Activated T-helper 17 cell treated with anti-CD3 and anti-CD28 coated beads, Interleukin-2, amount 50 U/mL, for 72 hours (primary cell): ENCODE measurements at regions not wholly inside any gene's neighbourhood (a gene's known extent, or its start where the extent isn't known, plus 50 kb on each side); places are given as distances from the start of the nearest gene placed in this dataset.
A peak's percentile ranks its signal among the peaks of the same experiment; 100 is the strongest.

Source experiments
- ATAC-seq: fragments of 150-1000 bp; cut with Tn5 transposase; replicated peaks from 2 replicates; pipeline ENCODE4 v1.10.0; 2021; ENCODE audit warnings: mild to moderate bottlenecking, moderate library complexity
- H3K27ac Mint-ChIP-seq: one replicate; pipeline ENCODE4 v1.8.0; 2022; ENCODE audit warnings: mixed read lengths
- H3K27me3 Mint-ChIP-seq: one replicate; pipeline ENCODE4 v1.8.0; 2022; ENCODE audit warnings: mixed read lengths
- H3K36me3 Mint-ChIP-seq: one replicate; pipeline ENCODE4 v1.8.0; 2022; ENCODE audit warnings: low read depth, mild to moderate bottlenecking, mixed read lengths
- H3K4me1 Mint-ChIP-seq: one replicate; pipeline ENCODE4 v1.8.0; 2022; ENCODE audit warnings: mixed read lengths
- H3K4me3 Mint-ChIP-seq: one replicate; pipeline ENCODE4 v1.8.0; 2022; ENCODE audit warnings: mild to moderate bottlenecking, mixed read lengths
- H3K9me3 Mint-ChIP-seq: one replicate; pipeline ENCODE4 v1.8.0; 2022; ENCODE audit warnings: mixed read lengths

DNA sequence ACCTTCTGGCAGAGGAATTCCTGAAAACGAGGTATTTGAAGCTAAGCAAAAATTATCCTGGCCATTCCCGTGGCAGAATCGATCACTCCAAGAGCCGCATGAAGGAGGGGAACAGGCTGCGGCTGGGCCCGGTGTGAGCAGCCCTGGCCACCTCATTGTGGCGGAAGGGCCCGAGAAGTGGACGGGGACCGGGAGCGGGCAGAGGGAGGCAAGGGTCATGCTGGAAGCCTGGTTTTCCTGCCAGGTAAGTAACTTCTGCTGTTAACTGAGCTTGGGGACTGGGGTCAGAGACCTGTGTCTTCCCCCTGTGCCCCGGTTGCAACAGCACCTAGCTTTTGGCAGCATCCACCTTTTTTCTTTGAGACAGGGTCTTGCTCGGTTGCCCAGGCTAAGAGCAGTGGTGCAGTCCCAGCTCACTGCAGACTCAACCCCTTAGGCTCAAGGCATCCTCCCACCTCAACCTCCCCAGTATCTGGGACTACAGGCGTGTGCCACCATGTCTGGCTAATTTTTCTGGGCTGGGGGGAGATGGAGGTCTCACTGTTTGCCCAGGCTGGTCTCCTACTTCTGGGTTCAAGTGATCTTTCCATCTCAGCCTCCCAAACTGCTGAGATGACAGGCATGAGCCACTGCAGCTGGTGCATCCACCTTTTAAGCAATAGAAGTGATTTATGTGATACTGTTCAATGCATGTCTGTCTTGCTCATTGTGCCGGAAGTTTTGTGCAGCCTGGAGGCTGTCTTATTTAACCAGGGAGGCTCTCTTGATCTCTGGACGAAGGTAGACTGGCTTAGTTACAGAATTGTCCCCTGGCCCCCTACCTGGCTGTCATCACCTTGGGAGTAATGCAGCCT, 174.0 kb upstream of the MYL2 start:
- Mint-ChIP-seq H3K36me3 (no peaks in the 10 kb centered on the region), H3K27me3 (peaks cover 3% of the 10 kb centered on the region), H3K4me3 (no peak overlapping the region), H3K27ac (no peak overlapping the region), H3K9me3 (no peaks in the 10 kb centered on the region), H3K4me1 (peaks cover 4% of the 10 kb centered on the region)
- no peak for ATAC-seq

DNA sequence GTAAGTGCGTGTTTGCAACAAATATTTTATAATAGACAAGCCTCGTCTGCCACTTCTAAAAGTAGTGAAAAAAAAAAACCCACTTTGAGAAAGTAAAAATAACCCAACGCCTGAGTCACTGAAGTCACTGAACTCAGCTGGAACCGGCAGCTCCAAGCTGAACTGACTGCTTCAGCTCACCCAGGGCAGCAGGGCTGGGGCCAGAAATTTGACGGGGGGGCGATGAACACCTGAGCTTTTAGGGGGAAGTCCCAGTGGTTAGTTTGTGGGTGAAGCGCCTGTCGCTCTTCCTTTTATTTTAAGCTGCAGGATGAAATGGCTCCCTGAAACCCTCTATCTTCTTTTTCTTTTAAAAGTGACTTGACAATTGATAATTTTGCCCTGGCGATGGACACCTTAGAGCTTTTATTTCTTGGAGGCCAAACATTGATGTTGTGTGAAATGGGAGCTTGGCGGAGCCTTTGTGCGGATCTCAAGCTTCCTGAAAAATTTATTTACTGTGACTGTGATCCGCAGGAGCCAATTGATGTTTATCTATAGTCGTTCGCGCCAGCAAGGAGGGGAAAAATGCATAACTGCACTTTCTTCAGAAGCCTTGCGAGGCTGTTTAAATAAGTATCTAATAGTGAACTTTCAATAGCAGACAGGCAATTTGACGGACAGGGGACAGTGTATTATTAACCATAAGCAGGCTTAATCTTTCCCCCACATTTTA, 173.2 kb upstream of the MYL2 start:
- Mint-ChIP-seq H3K36me3 (no peaks in the 10 kb centered on the region), H3K27ac (peak overlapping the region; percentile 41), H3K4me1 (peaks cover 4% of the 10 kb centered on the region), H3K27me3 (peaks cover 3% of the 10 kb centered on the region), H3K9me3 (no peaks in the 10 kb centered on the region), H3K4me3 (no peak overlapping the region)
- ATAC-seq = peak; percentile 52

DNA sequence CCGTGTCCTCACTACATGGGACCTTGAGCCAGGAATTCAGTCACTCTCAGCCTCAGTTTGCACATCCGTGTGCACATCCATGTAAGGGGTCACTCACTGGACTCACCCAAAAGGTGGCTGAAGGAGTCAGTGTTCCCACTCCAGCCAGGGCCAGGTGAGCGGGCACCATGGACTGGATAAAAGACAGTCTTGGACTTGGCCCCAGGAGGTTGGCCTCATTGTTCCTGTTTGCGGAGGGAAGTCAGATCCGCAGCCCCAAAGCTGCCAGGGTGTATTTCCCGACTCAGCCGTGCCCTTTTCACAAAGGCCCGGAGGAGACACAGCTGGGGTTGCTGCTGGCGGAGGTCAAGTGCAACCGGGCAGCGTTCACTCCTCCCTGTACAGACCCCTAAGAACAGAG, 170.7 kb upstream of the MYL2 start:
- Mint-ChIP-seq H3K36me3 (no peaks in the 10 kb centered on the region), H3K27me3 (peaks cover 3% of the 10 kb centered on the region), H3K4me1 (peaks cover 4% of the 10 kb centered on the region), H3K4me3 (no peak overlapping the region), H3K27ac (no peak overlapping the region), H3K9me3 (no peaks in the 10 kb centered on the region)
- no peak for ATAC-seq

DNA sequence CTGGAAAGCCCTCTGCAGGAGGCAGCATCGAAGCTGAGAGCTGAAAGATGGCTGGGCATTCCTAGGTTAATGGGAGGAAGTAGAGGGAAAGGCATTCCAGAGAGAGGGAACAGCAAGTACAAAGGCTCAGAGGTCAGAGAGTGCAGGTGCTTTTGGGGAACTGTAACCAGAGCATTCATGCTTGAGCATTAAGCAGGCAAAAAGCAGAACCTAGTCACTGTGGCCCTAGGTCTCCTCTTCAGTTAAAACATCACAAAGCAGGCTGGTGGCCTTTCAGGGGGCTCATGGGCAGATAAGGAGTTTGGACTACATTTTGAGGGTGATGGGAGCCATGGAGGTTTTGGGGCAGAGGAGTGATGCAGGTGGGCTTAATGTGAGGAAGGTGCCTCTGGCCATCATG, 169.2 kb upstream of the MYL2 start:
- no peaks in the 10 kb centered on the region for H3K36me3 Mint-ChIP-seq

DNA sequence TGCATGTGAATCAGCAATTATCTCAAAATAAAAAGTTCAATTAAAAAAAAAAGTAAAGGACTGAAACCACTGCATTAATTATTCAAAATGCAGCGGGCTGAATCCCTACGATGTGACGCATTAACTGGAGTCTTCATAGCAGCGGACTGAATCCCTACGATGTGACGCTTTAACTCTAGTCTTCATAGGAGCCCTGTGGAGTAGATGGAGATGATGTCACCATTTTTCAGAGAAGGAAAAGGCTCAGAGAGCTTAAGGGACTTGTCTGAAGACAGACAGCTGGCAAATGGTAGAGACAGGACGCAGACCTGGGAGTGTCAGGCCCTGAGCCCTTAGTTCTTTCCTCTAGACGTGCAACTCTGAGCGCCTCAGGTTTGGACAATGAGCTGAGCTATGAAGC, 168.0 kb upstream of the MYL2 start:
- no peaks in the 10 kb centered on the region for H3K4me1 Mint-ChIP-seq
- no peak overlapping the region for H3K4me3 Mint-ChIP-seq
- H3K9me3 Mint-ChIP-seq = no peaks in the 10 kb centered on the region
- no peak for ATAC-seq
- H3K27ac Mint-ChIP-seq = no peak overlapping the region
- peaks cover 6% of the 10 kb centered on the region for H3K27me3 Mint-ChIP-seq
- no peaks in the 10 kb centered on the region for H3K36me3 Mint-ChIP-seq

More for the DNA sequence above, 169.2 kb upstream of the MYL2 start:
- H3K4me3 Mint-ChIP-seq = no peak overlapping the region
- no peak for ATAC-seq
- peaks cover 3% of the 10 kb centered on the region for H3K27me3 Mint-ChIP-seq
- H3K9me3 Mint-ChIP-seq = no peaks in the 10 kb centered on the region
- H3K27ac Mint-ChIP-seq = no peak overlapping the region
- peaks cover 4% of the 10 kb centered on the region for H3K4me1 Mint-ChIP-seq

DNA sequence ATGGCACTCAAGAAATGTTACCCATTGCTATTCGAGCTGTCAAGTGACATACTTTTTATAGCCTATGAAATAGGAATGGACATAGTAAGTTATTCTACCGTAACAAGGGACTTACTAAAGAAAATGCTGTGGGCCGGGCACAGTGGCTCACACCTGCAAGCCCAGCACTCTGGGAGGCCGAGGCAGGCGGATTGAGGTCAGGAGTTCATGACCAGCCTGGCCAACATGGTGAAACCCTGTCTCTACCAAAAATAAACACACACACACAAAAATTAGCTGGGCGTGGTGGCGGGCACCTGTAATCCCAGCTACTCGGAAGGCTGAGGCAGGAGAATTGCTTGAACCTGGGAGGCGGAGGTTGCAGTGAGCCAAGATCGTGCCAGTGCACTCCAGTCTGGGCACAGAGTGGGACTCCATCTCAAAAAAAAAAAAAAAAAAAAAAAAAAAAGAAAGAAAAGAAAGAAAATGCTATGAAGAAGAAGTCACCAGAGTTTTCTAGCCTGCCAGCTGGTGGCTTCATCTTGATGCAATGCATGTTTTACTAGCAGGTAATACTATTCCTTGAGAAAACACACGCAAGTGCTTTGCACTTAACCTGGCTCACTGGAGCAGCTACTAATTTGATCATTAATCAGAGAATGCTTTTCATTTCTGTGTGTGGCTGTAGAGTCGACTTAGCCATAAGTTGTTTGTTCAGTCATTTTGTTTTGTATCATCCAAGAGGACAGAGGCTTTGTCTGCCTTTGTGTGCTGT, 166.7 kb upstream of the MYL2 start:
- no peak overlapping the region for H3K27ac Mint-ChIP-seq
- no peaks in the 10 kb centered on the region for H3K4me1 Mint-ChIP-seq
- no peaks in the 10 kb centered on the region for H3K36me3 Mint-ChIP-seq
- no peaks in the 10 kb centered on the region for H3K9me3 Mint-ChIP-seq
- no peak overlapping the region for H3K4me3 Mint-ChIP-seq
- ATAC-seq = no peak
- peaks cover 17% of the 10 kb centered on the region for H3K27me3 Mint-ChIP-seq

DNA sequence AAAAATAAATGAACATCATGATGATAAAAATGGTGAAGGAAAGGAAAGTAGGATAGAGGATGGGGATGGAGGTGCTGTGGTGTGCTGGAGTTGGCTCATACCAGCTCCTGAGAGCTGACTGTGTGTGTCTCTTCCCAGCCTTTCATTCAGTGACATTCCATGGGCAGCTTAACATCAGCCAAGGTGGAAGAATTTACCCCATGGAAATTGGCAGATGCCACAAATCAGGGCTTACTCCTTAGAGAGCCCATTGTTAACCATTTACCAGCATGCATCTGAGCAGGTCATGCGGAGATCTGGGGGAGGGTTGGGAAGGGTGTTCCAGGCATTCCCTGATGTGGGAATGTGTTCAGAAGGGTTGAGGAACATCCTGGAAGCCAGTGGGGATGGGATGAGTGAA, 164.7 kb upstream of the MYL2 start:
- H3K9me3 Mint-ChIP-seq = no peaks in the 10 kb centered on the region
- H3K27ac Mint-ChIP-seq = no peak overlapping the region
- H3K27me3 Mint-ChIP-seq = peaks cover 20% of the 10 kb centered on the region
- no peak overlapping the region for H3K4me3 Mint-ChIP-seq
- no peaks in the 10 kb centered on the region for H3K36me3 Mint-ChIP-seq
- no peak for ATAC-seq
- no peaks in the 10 kb centered on the region for H3K4me1 Mint-ChIP-seq

DNA sequence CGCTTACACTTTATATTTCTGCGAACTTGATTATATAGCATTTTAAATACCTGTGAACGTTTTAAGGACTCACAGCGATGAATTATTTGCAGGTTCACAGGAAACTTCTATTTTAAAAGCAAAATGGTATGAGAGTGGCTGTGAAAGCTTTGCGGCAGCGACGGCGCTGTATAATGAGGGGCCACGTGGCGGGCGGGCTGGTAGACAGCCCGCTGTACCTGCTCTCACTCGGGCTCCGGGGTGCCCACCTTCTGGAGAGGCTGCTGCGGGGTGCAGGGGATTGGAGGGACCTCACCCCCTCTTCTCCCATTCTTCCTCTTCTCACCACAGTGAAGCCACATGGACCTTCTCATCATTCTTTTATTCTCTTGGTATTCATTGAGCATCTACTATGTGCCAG, 164.2 kb upstream of the MYL2 start:
- ATAC-seq = no peak
- Mint-ChIP-seq H3K36me3 (no peaks in the 10 kb centered on the region), H3K4me1 (no peaks in the 10 kb centered on the region), H3K4me3 (no peak overlapping the region), H3K27ac (no peak overlapping the region), H3K27me3 (peaks cover 18% of the 10 kb centered on the region), H3K9me3 (no peaks in the 10 kb centered on the region)

DNA sequence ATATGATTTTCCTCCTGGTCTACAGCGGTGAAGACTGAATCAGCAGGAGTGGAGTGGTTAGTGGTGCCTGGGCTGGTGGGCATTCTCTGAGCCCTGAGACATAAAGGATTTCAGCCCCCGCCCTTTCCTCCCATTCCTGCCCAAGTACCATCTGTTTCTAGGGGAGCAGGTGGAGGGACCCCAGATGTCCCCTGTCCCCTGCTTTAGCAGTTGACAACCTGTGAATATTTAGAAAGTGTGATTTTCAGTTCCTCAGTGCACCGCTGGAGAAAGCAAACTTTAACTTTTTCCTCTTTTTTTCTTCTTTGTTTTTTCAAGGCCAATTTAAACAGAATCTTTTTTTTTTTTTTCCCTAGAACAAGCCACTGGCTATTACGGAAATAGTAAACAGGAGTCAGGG, 163.8 kb upstream of the MYL2 start:
- Mint-ChIP-seq H3K36me3 (no peaks in the 10 kb centered on the region), H3K4me1 (no peaks in the 10 kb centered on the region), H3K9me3 (no peaks in the 10 kb centered on the region), H3K4me3 (no peak overlapping the region), H3K27ac (no peak overlapping the region), H3K27me3 (peaks cover 18% of the 10 kb centered on the region)
- ATAC-seq = no peak

DNA sequence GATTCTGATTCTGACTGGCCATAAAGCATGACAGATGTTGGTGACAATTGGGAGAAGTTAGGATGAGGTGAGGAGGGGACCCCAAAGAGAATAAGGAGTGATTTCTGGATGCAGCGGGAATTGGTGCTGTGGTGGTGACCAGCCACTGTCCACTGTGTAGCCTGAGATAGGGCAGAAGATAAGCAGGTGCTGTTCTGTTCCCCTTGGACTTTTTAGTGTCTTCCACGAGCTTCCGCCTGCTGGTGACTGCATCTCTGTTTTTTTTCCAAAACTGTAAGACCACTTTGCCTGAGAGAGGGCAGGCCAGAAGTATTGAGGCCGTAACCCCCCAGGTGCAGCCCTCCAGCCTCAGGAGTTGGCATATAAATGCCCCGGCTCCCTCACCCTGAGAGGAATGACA, 161.2 kb upstream of the MYL2 start:
- H3K36me3 Mint-ChIP-seq = no peaks in the 10 kb centered on the region
- H3K4me3 Mint-ChIP-seq = no peak overlapping the region
- H3K4me1 Mint-ChIP-seq = no peaks in the 10 kb centered on the region
- no peak for ATAC-seq
- no peaks in the 10 kb centered on the region for H3K9me3 Mint-ChIP-seq
- H3K27me3 Mint-ChIP-seq = peaks cover 18% of the 10 kb centered on the region
- no peak overlapping the region for H3K27ac Mint-ChIP-seq

DNA sequence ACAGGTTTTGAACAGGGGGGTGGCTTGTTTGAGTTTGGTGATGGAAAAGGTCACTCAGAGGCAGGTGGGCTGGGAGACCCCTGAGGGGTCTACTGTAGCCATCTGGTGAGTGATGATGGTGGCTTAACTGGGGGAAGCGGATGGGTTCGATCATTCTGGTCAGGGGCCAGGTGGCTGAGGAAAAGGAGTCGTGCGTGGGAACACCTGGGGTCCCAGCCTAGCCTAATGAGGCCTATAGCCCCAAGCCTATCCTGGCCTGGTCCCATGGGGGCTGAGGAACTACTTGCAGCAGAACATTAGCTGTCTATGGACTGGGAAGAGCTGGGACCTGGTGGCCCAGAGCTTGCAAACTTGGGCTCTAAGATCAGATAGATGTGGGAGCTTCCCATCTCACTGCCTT, 158.4 kb upstream of the MYL2 start:
- ATAC-seq = no peak
- no peaks in the 10 kb centered on the region for H3K36me3 Mint-ChIP-seq
- H3K27ac Mint-ChIP-seq = no peak overlapping the region
- H3K4me1 Mint-ChIP-seq = no peaks in the 10 kb centered on the region
- H3K27me3 Mint-ChIP-seq = peaks cover 18% of the 10 kb centered on the region
- no peak overlapping the region for H3K4me3 Mint-ChIP-seq
- H3K9me3 Mint-ChIP-seq = no peaks in the 10 kb centered on the region

DNA sequence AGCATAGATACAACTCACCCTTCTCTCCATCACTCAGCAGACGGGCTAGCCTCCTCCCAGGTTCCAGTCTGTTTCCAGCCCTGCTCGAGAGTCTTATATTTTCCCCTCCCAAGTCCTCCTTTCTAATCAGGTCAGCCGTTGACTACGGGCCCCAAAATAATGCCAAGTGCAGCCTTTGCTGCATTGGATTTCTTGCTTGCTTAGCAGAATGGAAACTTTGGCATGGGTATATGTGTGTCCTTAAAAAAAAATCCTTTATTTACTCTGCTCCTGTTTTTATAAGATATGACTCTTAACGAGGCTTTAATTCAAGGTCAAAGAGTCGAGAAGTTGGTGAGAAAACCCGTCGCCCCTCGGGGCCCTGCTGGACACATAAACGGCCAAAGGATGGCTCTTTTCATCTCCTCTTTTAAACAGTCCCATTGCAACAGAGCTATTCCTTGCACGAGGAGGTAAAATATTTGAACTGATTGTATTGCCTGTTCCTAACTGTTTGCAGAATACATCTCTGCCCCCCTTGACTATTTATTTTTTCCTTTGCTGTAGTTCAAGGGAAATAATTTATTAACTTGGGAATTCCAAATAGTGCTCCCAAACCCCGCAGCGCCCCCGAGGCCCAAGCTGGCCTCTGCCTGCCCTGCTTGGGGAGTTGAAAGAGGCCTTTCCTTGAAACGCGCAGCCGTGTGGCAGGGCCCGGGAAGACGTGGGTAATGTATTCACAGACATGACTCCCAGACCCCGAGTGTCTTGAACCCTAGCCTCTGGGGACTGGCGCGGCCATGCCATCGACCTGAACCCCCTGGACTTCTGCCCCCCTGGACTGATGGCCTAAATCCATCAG, 156.5 kb upstream of the MYL2 start:
- H3K4me3 Mint-ChIP-seq = no peak overlapping the region
- H3K36me3 Mint-ChIP-seq = no peaks in the 10 kb centered on the region
- H3K4me1 Mint-ChIP-seq = no peaks in the 10 kb centered on the region
- H3K27me3 Mint-ChIP-seq = peaks cover 7% of the 10 kb centered on the region
- ATAC-seq = no peak
- H3K9me3 Mint-ChIP-seq = peaks cover 2% of the 10 kb centered on the region
- H3K27ac Mint-ChIP-seq = no peak overlapping the region

DNA sequence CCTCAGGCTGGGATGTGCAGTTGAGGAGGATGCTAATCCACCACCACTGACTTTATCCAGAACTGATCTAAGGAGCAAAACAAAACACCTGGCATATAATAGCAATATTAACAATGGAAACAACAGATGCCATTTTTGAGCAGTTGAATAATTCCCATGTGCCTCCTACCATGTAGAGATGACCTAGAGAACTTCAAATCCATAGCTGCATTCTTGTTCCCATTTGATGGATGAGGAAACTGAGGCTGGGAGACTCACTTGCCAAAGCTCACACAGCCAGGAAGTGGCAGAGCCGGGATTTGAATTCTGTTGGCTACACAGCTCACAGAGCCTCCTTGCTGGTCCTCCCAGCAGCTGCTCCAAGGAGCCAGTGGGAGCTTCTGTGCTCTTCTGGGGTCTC, 155.8 kb upstream of the MYL2 start:
- Mint-ChIP-seq H3K4me1 (no peaks in the 10 kb centered on the region), H3K4me3 (no peak overlapping the region), H3K9me3 (peaks cover 4% of the 10 kb centered on the region), H3K36me3 (no peaks in the 10 kb centered on the region), H3K27ac (no peak overlapping the region), H3K27me3 (peaks cover 10% of the 10 kb centered on the region)
- no peak for ATAC-seq

DNA sequence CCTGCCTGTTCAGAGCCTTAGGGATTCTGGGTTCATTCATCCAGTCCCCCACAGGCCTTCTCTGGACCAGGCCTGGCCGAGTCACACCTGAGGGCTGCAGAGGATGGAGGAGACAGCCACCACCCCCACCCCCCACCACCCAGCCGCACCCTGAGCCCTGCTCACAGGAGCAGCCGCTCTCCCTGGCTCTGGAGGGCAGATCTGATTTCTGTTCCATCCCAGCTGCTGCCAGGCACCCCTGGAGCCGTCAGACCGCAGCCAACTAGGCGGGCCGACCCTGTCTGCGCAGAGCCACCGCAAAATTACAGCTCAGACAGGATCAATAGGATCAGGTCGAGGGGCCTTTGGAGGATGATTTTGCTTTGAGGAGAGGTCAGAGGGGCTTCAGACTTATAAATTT, 154.6 kb upstream of the MYL2 start:
- Mint-ChIP-seq H3K27me3 (peaks cover 10% of the 10 kb centered on the region), H3K4me3 (no peak overlapping the region), H3K27ac (no peak overlapping the region), H3K36me3 (no peaks in the 10 kb centered on the region), H3K9me3 (peaks cover 4% of the 10 kb centered on the region), H3K4me1 (no peaks in the 10 kb centered on the region)
- ATAC-seq = no peak
